Breast epithelium (tissue), 4 donors: ENCODE measurements at regions not wholly inside any gene's neighbourhood (a gene's known extent, or its start where the extent isn't known, plus 50 kb on each side); places are given as distances from the start of the nearest gene placed in this dataset.
"Not testable (repeated sequence)": the region's sequence is repeated elsewhere in the genome, so short reads cannot be mapped to it uniquely, and the experiment has no call there.

Source experiments
- DNase-seq, 2 donors: peaks; one replicate each; pipeline ENCODE4 v3.0.0-alpha.2; 2019; ENCODE audit warnings: low spot score in 2 of 2
- H3K27ac ChIP-seq, 2 donors: fragments of 200-600 bp; sonication (generic) in 1 of 2; one replicate each; pipeline ENCODE4 v1.5.1; 2016 to 2019; ENCODE audit warnings: mild to moderate bottlenecking in 1 of 2
- H3K27me3 ChIP-seq, 2 donors: fragments of 200-600 bp; sonication (generic) in 1 of 2; one replicate each; pipeline versions ENCODE4 v1.5.1 to v1.6.0; 2017 to 2019; ENCODE audit warnings: control low read depth in 1 of 2, mild to moderate bottlenecking in 1 of 2
- H3K36me3 ChIP-seq: fragments of 200-600 bp; one replicate; pipeline ENCODE4 v1.5.1; 2019
- H3K4me1 ChIP-seq, 2 donors: fragments of 200-600 bp; sonication (generic); one replicate each; pipeline ENCODE4 v1.5.1; 2016 to 2019; ENCODE audit warnings: control low read depth in 1 of 2
- H3K4me3 ChIP-seq, 3 donors: fragments of 200-600 bp; sonication (generic); 1 replicate in 2 of 3; 2 replicates in 1 of 3; pipeline ENCODE4 v1.5.1; 2016 to 2019; ENCODE audit warnings: mild to moderate bottlenecking in 3 of 3, moderate library complexity in 2 of 3
- H3K9me3 ChIP-seq, 2 donors: fragments of 200-600 bp; sonication (generic) in 1 of 2; one replicate each; pipeline ENCODE4 v1.5.1; 2016 to 2019; ENCODE audit warnings: control low read depth in 1 of 2
- POLR2A ChIP-seq: fragments of 450-650 bp; IDR thresholded peaks from one replicate; pipeline ENCODE4 v1.6.1; 2016; ENCODE audit warnings: antibody characterized with exemption, mild to moderate bottlenecking, moderate library complexity
- POLR2AphosphoS5 ChIP-seq, 3 donors: sonication (generic); formaldehyde crosslinking; IDR thresholded peaks; one replicate each; pipeline ENCODE4 v1.6.1; 2017; ENCODE audit warnings: antibody characterized with exemption in 3 of 3
- intact Hi-C: fragments of 100-400 bp; cut with DNase I; formaldehyde crosslinking; loops from one replicate; pipeline ENCODE4 v1.15.1; 2023; ENCODE audit warnings: low total_unique reads
- TF ChIP-seq, protein P1 (sequence below), 3 donors: fragments of 450-650 bp; IDR thresholded peaks; one replicate each; pipeline ENCODE4 v1.5.1; 2016 to 2017; ENCODE audit warnings: antibody characterized with exemption in 3 of 3, mild to moderate bottlenecking in 3 of 3, moderate library complexity in 3 of 3

DNA sequence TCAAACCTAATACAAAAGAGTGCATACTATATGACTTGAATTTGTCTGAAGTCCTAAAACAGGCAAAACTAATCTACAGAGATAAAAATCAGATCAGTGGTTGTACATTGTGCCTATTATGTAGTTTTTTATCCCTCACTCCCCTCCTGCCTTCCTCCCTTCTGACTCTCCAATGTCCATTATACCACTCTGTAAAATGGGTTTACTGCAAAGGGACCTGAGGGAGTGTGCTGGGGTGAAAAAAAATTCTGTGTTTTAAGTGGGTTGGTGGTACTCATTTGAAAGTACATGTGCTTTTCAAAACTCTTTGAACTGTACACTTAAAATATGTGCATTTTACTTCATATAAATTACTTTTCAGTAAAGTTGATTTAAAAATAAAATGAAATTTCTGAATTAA is 89.0 kb upstream of the UBE2E3 start:
- H3K9me3 ChIP-seq, result no peaks in the 10 kb centered on the region
- no peak for DNase-seq
- TF ChIP-seq POLR2A, result no peak
- TF ChIP-seq POLR2AphosphoS5 (IDR thresholded peaks at IDR 0.05), result no peak
- TF ChIP-seq, protein P1, sequence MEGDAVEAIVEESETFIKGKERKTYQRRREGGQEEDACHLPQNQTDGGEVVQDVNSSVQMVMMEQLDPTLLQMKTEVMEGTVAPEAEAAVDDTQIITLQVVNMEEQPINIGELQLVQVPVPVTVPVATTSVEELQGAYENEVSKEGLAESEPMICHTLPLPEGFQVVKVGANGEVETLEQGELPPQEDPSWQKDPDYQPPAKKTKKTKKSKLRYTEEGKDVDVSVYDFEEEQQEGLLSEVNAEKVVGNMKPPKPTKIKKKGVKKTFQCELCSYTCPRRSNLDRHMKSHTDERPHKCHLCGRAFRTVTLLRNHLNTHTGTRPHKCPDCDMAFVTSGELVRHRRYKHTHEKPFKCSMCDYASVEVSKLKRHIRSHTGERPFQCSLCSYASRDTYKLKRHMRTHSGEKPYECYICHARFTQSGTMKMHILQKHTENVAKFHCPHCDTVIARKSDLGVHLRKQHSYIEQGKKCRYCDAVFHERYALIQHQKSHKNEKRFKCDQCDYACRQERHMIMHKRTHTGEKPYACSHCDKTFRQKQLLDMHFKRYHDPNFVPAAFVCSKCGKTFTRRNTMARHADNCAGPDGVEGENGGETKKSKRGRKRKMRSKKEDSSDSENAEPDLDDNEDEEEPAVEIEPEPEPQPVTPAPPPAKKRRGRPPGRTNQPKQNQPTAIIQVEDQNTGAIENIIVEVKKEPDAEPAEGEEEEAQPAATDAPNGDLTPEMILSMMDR (IDR thresholded peaks at IDR 0.05), result no peak
- no peaks in the 10 kb centered on the region for H3K4me1 ChIP-seq
- no peaks in the 10 kb centered on the region for H3K36me3 ChIP-seq
- H3K27ac ChIP-seq, result no peak overlapping the region
- H3K27me3 ChIP-seq, result no peaks in the 10 kb centered on the region
- intact Hi-C loops, result no loop called here
- no peak overlapping the region for H3K4me3 ChIP-seq

DNA sequence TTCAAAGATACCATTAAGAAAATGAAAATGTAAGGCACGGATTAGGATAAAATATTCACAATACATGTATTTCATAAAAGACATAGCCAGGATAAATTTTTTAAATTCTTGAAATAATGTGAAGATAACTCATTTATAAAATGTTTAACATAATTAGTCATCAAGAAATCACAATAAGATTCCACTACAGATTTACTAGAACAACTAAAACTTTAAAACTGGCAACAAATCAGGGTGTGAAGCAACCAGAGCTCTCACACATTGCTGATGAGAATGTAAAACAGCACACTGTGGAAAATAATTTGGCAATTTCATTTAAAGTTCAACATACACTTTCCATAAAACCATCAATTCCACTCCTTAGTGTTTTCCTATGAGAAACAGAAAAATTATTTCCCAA is 89.6 kb upstream of the UBE2E3 start:
- H3K4me3 ChIP-seq, result no peak overlapping the region
- H3K36me3 ChIP-seq, result no peaks in the 10 kb centered on the region
- TF ChIP-seq POLR2A (no peak), POLR2AphosphoS5 (IDR thresholded peaks at IDR 0.05) (no peak)
- TF ChIP-seq, protein P1 (IDR thresholded peaks at IDR 0.05), result no peak
- intact Hi-C loops, result no loop called here
- H3K9me3 ChIP-seq, result no peaks in the 10 kb centered on the region
- H3K27ac ChIP-seq, result no peak overlapping the region
- no peaks in the 10 kb centered on the region for H3K27me3 ChIP-seq
- H3K4me1 ChIP-seq, result no peaks in the 10 kb centered on the region
- DNase-seq, result no peak

DNA sequence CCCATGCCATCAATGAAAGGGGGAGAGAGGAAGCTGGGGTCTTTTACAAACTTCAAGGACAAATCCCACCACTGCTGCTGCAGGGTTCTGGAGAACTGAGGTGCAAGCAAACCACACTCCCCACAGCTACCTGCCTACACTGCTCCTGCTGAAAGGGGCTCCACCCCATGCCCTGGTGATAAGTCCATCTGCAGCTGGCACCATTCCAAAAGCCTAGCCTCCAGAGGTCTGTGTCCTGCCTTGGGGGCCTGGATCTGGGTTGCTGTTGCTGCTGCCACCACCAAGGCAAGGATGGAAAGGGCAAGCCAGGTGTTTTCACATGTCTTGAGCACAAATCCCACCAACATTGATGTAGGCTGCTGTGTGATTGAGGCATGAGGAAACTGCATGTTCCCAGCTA is 97.4 kb upstream of the UBE2E3 start:
- no peaks in the 10 kb centered on the region for H3K36me3 ChIP-seq
- intact Hi-C loops, result no loop called here

DNA sequence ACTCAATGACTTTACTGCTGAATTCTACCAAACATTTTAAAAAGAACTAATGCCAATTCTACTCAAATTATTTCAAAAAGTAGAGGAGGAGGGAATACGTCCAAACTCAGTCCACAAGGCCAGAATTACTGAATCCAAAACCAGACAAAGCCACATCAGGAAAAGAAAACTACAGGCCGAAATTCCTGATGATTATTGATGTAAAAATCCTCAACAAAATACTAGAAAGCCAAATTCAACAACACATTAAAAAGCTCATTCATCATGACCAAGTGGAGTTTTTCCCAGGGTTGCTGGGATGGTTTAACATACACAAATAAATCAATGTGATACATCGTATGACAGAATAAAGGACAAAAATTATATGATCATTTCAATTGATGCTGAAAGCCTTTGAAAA is 103.9 kb upstream of the UBE2E3 start:
- intact Hi-C loops, result no loop called here
- no peak for DNase-seq
- Histone ChIP-seq H3K9me3 (peaks cover 0 to 10% of the 10 kb centered on the region in 2 donors), H3K4me3 (no peak overlapping the region), H3K36me3 (no peaks in the 10 kb centered on the region), H3K27ac (no peak overlapping the region), H3K4me1 (no peaks in the 10 kb centered on the region), H3K27me3 (no peaks in the 10 kb centered on the region)
- TF ChIP-seq, protein P1 (IDR thresholded peaks at IDR 0.05), result no peak
- TF ChIP-seq POLR2AphosphoS5 (IDR thresholded peaks at IDR 0.05) (no peak), POLR2A (no peak)

More for the DNA sequence above, 97.4 kb upstream of the UBE2E3 start:
- Histone ChIP-seq H3K4me3 (no peak overlapping the region), H3K4me1 (no peaks in the 10 kb centered on the region), H3K27ac (no peak overlapping the region), H3K27me3 (no peaks in the 10 kb centered on the region), H3K9me3 (peaks cover 0 to 19% of the 10 kb centered on the region in 2 donors)
- TF ChIP-seq POLR2AphosphoS5 (IDR thresholded peaks at IDR 0.05) (no peak), POLR2A (no peak)
- TF ChIP-seq, protein P1 (IDR thresholded peaks at IDR 0.05), result no peak
- no peak for DNase-seq

DNA sequence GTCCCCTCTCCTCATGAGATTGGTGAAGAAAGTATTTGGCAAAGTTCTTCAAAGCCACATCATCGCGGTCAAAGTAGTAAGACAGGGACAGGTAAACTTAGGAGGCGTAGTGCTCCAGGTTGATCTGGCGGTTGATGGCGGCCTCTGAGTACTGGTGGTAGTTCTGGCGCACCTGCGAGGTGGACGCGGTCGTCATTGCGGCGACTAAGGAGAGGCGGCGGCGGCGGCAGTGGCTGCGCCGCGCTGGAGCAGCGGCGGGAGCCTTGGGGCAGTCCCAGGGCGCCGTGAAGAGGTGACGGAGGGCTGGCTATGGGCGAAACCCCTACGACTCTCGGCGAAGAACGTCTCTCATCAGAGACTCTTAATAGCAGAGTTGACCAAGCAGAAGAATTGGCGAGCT is 107.2 kb upstream of the UBE2E3 start:
- no peak overlapping the region for H3K27ac ChIP-seq
- H3K9me3 ChIP-seq, result no peaks in the 10 kb centered on the region
- H3K4me1 ChIP-seq, result no peaks in the 10 kb centered on the region
- H3K4me3 ChIP-seq, result no peak overlapping the region
- H3K27me3 ChIP-seq, result no peaks in the 10 kb centered on the region
- intact Hi-C loops, result no loop called here
- no peak for DNase-seq
- no peak for TF ChIP-seq POLR2AphosphoS5 (IDR thresholded peaks at IDR 0.05)
- TF ChIP-seq, protein P1 (IDR thresholded peaks at IDR 0.05), result no peak
- H3K36me3 ChIP-seq, result no peaks in the 10 kb centered on the region

DNA sequence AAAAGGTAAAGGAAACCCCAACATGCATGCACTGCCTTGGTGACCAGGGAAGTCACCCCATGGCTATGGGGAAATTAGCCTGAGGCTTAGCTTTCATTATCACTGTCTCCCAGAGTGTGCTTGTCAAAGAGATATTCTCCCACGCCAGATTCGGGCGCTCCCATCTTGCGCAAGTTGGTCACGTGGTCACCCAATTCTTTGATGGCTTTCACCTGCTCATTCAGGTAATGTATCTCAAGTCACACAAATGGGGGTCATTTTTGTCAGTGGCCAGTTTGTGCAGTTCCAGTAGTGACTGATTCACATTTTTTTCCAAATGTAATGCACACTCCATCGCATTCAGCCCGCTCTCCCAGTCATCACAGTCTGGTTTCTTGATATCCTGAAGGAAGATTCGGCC is 107.6 kb upstream of the UBE2E3 start:
- H3K36me3 ChIP-seq, DNase-seq, H3K27ac ChIP-seq, H3K4me1 ChIP-seq, H3K27me3 ChIP-seq, H3K9me3 ChIP-seq, H3K4me3 ChIP-seq, intact Hi-C loops: not testable (repeated sequence)
